ENCODE measurements at regions not wholly inside any gene's neighbourhood (a gene's known extent, or its start where the extent isn't known, plus 50 kb on each side); places are given as distances from the start of the nearest gene placed in this dataset.
"Not testable (repeated sequence)": the region's sequence is repeated elsewhere in the genome, so short reads cannot be mapped to it uniquely, and the experiment has no call there.

GRCh38 chrX:69431420-69431819 is 72.7 kb upstream of the NALF2 start:
- DNase-seq (ENCODE audit: low spot score), result no peak

GRCh38 chrX:69430785-69431184 is 73.3 kb upstream of the NALF2 start:
- DNase-seq (ENCODE audit: low spot score), result no peak

GRCh38 chrX:69429339-69430015 is 74.6 kb upstream of the NALF2 start:
- DNase-seq (ENCODE audit: low spot score), result no peak

GRCh38 chrX:69428216-69428615 is 75.9 kb upstream of the NALF2 start:
- no peak for DNase-seq (ENCODE audit: low spot score)

DNA sequence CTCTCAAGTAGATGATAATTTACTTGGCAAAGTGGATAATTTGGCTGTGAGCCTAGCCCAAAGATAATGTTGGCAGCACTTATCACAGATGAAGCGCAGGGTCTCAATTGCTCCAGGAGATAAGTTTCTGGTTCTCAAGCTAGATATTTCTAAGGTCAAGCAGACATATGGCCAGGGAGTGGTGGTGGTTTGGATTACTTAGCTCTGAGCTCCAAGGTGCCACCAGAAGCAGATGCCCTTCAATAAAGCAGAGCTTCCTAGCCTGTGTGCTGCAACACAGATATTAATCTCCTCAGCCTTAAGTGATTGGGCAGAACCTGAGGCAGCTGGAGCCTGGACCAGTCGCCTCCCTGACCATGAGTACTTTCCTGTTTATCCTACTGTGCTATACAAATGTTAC is 79.2 kb upstream of the NALF2 start:
- DNase-seq (ENCODE audit: low spot score), result no peak

- DNase-seq (ENCODE audit: low spot score), result peak; percentile 1
These were observed 80.0 kb upstream of the NALF2 start for GRCh38 chrX:69424161-69424560.

DNA sequence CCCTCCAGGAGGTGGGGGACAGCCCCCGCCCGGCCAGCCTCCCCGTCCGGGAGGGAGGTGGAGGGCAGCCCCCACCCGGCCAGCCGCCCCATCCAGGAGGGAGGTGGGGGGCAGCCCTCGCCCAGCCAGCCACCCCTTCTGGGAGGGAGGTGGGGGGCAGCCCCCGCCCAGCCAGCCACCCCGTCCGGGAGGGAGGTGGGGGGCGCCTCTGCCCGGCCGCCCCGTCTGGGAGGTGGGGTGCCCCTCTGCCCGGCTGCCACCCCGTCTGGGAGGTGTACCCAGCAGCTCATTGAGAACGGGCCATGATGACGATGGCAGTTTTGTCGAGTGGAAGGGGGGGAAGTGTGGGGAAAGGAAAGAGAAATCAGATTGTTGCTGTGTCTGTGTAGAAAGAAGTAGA is 81.9 kb upstream of the NALF2 start:
- DNase-seq (ENCODE audit: low spot score), result not testable (repeated sequence)

- DNase-seq (ENCODE audit: low spot score), result no peak
These were observed 88.4 kb upstream of the NALF2 start for GRCh38 chrX:69415698-69416097.

- no peak for DNase-seq (ENCODE audit: low spot score)
These were observed 91.5 kb upstream of the NALF2 start for GRCh38 chrX:69412661-69413060.

GRCh38 chrX:69398881-69399280 is 105.2 kb upstream of the NALF2 start:
- DNase-seq (ENCODE audit: low spot score), result no peak

GRCh38 chrX:69396916-69397315 is 107.2 kb upstream of the NALF2 start:
- no peak for DNase-seq (ENCODE audit: low spot score)

GRCh38 chrX:69395306-69395705 is 108.8 kb upstream of the NALF2 start:
- no peak for DNase-seq (ENCODE audit: low spot score)

GRCh38 chrX:69389101-69389501 is 115.0 kb upstream of the NALF2 start:
- DNase-seq (ENCODE audit: low spot score), result no peak

DNA sequence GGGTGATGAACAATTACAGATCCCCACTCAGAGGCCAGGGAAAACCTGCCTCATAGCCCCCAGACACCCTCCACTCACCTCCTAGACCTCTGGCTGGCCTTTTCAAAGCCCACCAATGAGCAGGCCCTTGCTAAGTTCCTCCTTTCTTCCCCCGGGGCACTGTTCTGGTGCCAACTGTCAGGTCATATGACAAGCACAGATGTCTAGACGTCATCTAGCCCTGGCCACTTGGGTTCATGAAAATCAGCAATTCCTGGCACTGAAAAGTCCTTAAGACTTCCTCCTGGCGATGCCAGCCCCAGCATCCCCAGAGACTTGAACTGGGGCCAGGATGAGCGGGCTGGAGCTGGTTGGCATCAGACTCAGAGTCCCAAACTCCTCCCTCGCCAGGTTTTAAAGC is 115.6 kb upstream of the NALF2 start:
- DNase-seq (ENCODE audit: low spot score), result no peak

DNA sequence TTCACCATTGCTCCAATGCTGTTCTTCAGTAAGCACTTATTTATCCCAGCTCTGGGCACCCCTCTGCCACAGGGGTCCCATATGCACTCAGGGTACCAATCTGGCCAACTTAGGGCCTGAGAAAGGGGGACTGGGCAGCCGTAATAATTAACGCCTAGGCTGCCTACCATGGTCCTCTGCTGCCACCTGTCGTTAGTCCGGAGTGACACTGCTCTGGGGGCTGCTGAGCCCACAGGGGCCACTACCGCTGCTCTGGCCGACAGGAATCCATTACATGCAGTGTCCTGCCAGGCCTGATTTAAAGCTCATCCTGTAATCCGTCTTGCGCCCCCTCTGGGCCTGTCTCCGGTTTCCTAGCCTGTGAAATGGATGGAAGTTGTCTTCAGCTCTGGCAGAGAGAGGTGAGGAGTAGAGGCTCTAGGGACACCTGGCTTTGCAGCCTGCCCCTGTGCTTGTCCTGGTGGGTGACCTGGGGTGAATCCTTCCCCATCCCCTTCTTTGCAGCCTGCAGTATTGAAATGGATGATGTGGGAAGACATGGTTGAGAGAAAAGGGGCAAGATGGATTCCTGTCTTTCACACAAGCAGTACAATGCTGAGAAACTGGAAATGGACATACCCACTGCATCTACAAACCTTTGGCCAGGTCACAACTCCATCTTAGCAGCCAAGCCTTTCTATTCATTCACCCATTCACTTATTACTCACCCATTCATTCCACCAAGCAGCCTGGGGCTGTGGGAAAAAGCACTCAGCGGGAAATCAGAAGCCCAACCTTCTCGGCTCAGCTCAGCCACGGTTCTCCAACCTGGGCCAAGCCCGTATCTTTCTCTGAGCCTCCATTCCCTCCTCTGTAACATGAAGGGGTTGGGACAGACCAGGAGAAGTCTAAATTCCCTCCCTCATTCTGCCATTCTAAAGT is 116.3 kb upstream of the NALF2 start:
- DNase-seq (ENCODE audit: low spot score), result peak; percentile 18

- no peak for DNase-seq (ENCODE audit: low spot score)
These were observed 117.4 kb upstream of the NALF2 start for GRCh38 chrX:69386681-69387080.

DNA sequence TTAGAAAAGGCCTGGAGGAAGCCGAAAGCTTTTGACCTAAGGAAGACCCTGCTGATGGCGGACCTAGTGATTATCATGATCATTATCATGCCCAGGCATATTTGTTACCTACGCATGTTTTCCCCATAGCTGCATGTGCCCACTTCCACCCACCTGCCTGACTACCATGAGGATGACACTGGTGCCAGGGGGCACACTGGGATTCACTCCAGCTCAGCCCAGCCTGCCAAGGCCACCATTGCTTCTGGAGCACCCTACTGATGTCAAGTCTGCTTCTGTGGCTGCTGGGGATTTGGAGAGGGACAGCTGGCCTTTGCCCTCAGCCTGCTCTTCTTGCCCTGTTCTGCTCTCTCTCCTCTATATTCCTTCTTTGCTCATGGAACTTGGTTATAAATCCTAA is 124.7 kb upstream of the NALF2 start:
- DNase-seq (ENCODE audit: low spot score), result no peak

DNA sequence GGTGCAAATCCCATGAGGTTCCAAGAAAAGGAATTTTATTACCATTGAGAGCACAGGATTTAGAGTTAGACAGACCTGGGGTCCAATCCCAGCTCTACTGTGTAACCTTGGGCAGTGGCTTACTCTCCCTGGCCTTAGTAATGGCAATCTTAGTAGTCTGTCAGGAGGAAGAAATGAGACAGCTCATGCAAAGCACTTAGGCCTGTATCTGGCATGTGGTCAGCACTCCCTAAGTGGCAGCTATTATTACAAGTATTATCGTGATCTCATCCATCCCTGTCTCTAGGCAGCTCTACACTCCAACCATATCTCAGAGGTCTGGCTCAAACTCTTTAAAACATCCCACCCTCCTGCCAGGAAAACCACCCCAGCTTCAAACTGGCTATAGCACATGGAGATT is 129.6 kb upstream of the NALF2 start:
- no peak for DNase-seq (ENCODE audit: low spot score)

GRCh38 chrX:69372435-69372834 is 131.7 kb upstream of the NALF2 start:
- no peak for DNase-seq (ENCODE audit: low spot score)

DNA sequence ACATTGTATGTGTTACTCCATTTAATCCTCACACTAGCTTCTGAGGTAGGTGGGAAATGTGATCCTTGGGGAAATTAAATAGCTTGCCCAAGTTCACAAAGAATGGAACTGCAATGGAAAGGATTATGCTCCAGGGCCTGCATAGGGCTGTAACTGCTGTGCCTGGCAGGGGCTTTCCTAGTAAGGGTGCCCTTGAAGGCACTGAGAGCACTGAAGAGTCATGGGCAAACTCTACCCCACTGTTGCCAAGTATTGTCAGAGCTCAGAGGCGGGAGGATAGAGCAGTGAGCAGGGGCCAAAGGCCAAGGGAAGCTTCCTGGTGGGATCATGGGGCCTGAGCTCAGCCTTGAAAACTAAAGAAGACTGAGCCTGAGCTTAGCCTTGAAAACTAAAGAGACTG is 133.0 kb upstream of the NALF2 start:
- no peak for DNase-seq (ENCODE audit: low spot score)

DNA sequence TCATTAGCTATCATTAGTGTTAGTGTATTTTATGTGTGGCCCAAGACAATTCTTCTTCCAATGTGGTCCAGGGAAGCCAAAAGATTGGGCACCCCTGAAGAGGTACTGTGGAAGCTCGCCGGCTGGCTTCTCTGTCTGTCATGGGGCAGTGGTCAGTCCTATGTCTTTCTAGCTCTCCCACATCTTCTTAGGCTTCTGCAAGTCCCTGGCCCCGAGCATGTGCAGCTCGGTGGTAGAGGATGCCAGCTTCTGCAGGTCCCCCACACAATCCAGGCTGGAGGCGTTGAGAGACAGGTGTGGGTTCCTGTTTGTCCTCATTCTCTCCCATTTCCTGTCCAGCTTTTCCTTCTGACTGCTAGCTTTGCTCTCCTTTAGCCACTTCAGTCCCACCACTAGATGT is 134.1 kb upstream of the NALF2 start:
- DNase-seq (ENCODE audit: low spot score), result no peak

DNA sequence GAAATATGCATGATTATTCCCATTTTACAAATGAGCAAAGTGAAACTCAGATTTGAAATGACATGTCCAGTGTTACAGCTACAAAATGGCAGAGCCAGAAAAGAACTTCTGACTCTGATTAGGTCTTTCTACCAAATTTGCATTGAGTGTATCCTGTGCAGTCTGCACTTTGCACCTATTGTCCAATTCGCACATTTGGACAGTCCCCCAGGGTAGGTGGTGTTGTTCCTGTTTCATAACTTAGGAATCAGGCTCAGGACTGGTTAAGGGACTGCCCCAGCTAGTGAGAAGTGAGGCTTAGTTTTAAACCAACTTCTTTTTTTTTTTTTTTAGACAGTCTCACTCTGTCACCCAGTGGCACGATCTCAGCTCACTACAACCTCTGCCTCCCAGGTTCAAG is 137.9 kb upstream of the NALF2 start:
- no peak for DNase-seq (ENCODE audit: low spot score)

- no peak for DNase-seq (ENCODE audit: low spot score)
These were observed 138.4 kb upstream of the NALF2 start for GRCh38 chrX:69365755-69366154.
